ENCODE measurements at regions not wholly inside any gene's neighbourhood (a gene's known extent, or its start where the extent isn't known, plus 50 kb on each side); places are given as distances from the start of the nearest gene placed in this dataset.

GRCh38 chr10:30154126-30154525, 94.7 kb upstream of the JCAD start:
- no peak for DNase-seq
- H3K27ac ChIP-seq (ENCODE audit: low read depth, low read length), result no peak overlapping the region
- no peak overlapping the region for H4K12ac ChIP-seq (ENCODE audit: low read depth, low read length)
- H3K14ac ChIP-seq (ENCODE audit: low read length), result no peak overlapping the region
- H2BK12ac ChIP-seq (ENCODE audit: low read length), result no peak overlapping the region
- H3K4ac ChIP-seq (ENCODE audit: low read depth, low read length), result no peak overlapping the region
- H3K4me3 ChIP-seq (ENCODE audit: low read depth, low read length), result no peak overlapping the region
- H2BK120ac ChIP-seq (ENCODE audit: insufficient read depth, low read length, poor library complexity), result no peak overlapping the region
- H4K8ac ChIP-seq (ENCODE audit: low read depth, low read length), result no peak overlapping the region
- H3K18ac ChIP-seq (ENCODE audit: low read length), result no peak overlapping the region
- WGBS (ENCODE audit: extremely low coverage, insufficient coverage, insufficient read length), result no CpG with 5 or more reads among the region's 4 CpGs
- H2BK5ac ChIP-seq (ENCODE audit: low read depth, low read length, poor library complexity), result no peak overlapping the region
- no peak overlapping the region for H3K9ac ChIP-seq (ENCODE audit: low read length)
- H3K4me2 ChIP-seq (ENCODE audit: low read length), result no peak overlapping the region
- no peak overlapping the region for H2AFZ ChIP-seq (ENCODE audit: insufficient read depth, low read length, poor library complexity)
- H3K36me3 ChIP-seq (ENCODE audit: control insufficient read depth in 1 of 2, insufficient read depth in 2 of 2, low read length in 2 of 2), result no peaks in the 10 kb centered on the region
- H3K79me2 ChIP-seq (ENCODE audit: control insufficient read depth, insufficient read depth, low read length, poor library complexity), result no peaks in the 10 kb centered on the region
- no peak overlapping the region for H2AK5ac ChIP-seq (ENCODE audit: low read length)
- H3K79me1 ChIP-seq (ENCODE audit: low read length), result no peaks in the 10 kb centered on the region
- peaks cover 5 to 10% of the 10 kb centered on the region in 2 experiments for H3K4me1 ChIP-seq (ENCODE audit: control insufficient read depth in 1 of 2, insufficient read depth in 2 of 2, low read length in 2 of 2)
- no peaks in the 10 kb centered on the region for H3K27me3 ChIP-seq (ENCODE audit: insufficient read depth, low read length)
- H3K9me3 ChIP-seq (ENCODE audit: insufficient read depth, low read depth, low read length), result no peaks in the 10 kb centered on the region
- H3K23ac ChIP-seq (ENCODE audit: low read length), result no peak overlapping the region
- no peak overlapping the region for H4K91ac ChIP-seq (ENCODE audit: low read depth, low read length)

DNA sequence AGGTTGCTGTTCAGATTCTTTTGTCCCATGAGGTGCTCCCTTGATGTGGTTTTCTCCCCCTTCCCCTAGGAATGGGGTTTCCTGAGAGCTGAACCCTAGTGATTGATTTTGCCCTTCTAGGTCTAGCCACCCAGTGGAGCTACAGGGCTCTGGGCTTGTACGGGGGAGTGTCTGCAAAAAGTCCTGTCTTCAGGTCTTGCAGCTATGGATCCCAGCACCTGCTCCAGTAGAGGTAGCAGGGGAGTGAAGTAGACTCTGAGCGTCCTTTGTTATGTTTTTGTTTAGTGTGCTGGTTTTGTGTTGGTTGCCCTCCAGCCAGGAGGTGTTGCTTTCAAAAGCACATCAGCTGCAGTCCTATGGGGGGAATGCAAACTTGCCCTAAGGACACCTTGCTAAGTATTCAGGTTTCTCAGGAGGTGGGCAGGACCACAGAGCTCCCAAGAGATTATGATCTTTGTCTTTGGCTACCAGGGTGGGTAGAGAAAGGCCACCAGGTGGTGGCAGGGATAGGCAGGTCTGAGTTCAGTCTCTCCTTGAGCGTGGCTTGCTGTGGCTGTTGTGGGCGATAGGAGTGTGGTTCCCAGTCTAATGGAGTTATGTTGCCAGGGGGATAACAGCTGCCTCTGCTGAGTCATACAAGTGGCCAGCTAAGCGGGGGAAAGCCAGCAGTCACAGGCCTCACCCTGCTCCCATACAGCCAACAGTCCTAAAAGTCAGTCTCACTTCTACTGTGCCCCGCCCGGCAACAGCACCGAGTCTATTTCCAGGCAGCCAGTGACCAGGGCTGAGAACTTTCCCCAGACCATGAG, 92.4 kb upstream of the JCAD start:
- no peak overlapping the region for H4K8ac ChIP-seq (ENCODE audit: low read depth, low read length)
- no CpG with 5 or more reads among the region's 8 CpGs for WGBS (ENCODE audit: extremely low coverage, insufficient coverage, insufficient read length)
- H3K9ac ChIP-seq (ENCODE audit: low read length), result no peak overlapping the region
- no peak overlapping the region for H2BK5ac ChIP-seq (ENCODE audit: low read depth, low read length, poor library complexity)
- no peak overlapping the region for H4K12ac ChIP-seq (ENCODE audit: low read depth, low read length)
- H4K91ac ChIP-seq (ENCODE audit: low read depth, low read length), result no peak overlapping the region
- no peak overlapping the region for H2AK5ac ChIP-seq (ENCODE audit: low read length)
- no peak overlapping the region for H2BK120ac ChIP-seq (ENCODE audit: insufficient read depth, low read length, poor library complexity)
- no peaks in the 10 kb centered on the region for H3K79me2 ChIP-seq (ENCODE audit: control insufficient read depth, insufficient read depth, low read length, poor library complexity)
- no peak overlapping the region for H3K23ac ChIP-seq (ENCODE audit: low read length)
- H3K36me3 ChIP-seq (ENCODE audit: control insufficient read depth in 1 of 2, insufficient read depth in 2 of 2, low read length in 2 of 2), result no peaks in the 10 kb centered on the region
- H2AFZ ChIP-seq (ENCODE audit: insufficient read depth, low read length, poor library complexity), result no peak overlapping the region
- H3K4ac ChIP-seq (ENCODE audit: low read depth, low read length), result no peak overlapping the region
- no peak overlapping the region for H3K27ac ChIP-seq (ENCODE audit: low read depth, low read length)
- H3K9me3 ChIP-seq (ENCODE audit: insufficient read depth, low read depth, low read length), result no peaks in the 10 kb centered on the region
- no peaks in the 10 kb centered on the region for H3K27me3 ChIP-seq (ENCODE audit: insufficient read depth, low read length)
- H2BK12ac ChIP-seq (ENCODE audit: low read length), result no peak overlapping the region
- no peak overlapping the region for H3K4me3 ChIP-seq (ENCODE audit: low read depth, low read length)
- no peak overlapping the region for H3K4me2 ChIP-seq (ENCODE audit: low read length)
- H3K14ac ChIP-seq (ENCODE audit: low read length), result no peak overlapping the region
- H3K18ac ChIP-seq (ENCODE audit: low read length), result no peak overlapping the region
- peak; percentile 87 to 90 for DNase-seq
- H3K79me1 ChIP-seq (ENCODE audit: low read length), result no peaks in the 10 kb centered on the region
- H3K4me1 ChIP-seq (ENCODE audit: control insufficient read depth in 1 of 2, insufficient read depth in 2 of 2, low read length in 2 of 2), result peaks cover 5 to 10% of the 10 kb centered on the region in 2 experiments

DNA sequence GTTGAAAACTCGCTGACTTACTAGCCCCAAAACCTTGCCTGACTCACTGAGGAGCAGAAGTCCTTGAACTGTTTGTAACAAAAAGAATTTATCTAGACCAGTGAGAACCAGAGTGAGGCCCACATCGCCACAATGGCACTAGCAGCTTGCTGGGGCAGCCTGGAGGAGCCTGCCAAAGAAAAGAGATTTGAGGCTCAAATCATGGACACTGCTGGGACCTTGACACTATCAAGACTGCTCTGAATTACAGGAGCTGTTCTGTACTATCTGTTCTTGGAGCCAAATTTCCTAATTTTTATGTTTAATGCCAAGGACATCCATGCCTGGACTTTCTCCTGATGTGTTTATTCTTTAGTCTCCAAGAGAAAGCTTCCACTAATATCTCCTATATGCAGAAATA, 82.0 kb upstream of the JCAD start:
- H4K12ac ChIP-seq (ENCODE audit: low read depth, low read length), result no peak overlapping the region
- H3K36me3 ChIP-seq (ENCODE audit: control insufficient read depth in 1 of 2, insufficient read depth in 2 of 2, low read length in 2 of 2), result no peaks in the 10 kb centered on the region
- no peak overlapping the region for H2AFZ ChIP-seq (ENCODE audit: insufficient read depth, low read length, poor library complexity)
- no peak overlapping the region for H3K23ac ChIP-seq (ENCODE audit: low read length)
- no peak overlapping the region for H3K4ac ChIP-seq (ENCODE audit: low read depth, low read length)
- H3K18ac ChIP-seq (ENCODE audit: low read length), result no peak overlapping the region
- H3K4me1 ChIP-seq (ENCODE audit: control insufficient read depth in 1 of 2, insufficient read depth in 2 of 2, low read length in 2 of 2), result no peaks in the 10 kb centered on the region
- H3K4me2 ChIP-seq (ENCODE audit: low read length), result no peak overlapping the region
- no peak overlapping the region for H3K27ac ChIP-seq (ENCODE audit: low read depth, low read length)
- H4K91ac ChIP-seq (ENCODE audit: low read depth, low read length), result no peak overlapping the region
- H2BK120ac ChIP-seq (ENCODE audit: insufficient read depth, low read length, poor library complexity), result no peak overlapping the region
- no peak overlapping the region for H3K4me3 ChIP-seq (ENCODE audit: low read depth, low read length)
- H3K9ac ChIP-seq (ENCODE audit: low read length), result no peak overlapping the region
- H2BK12ac ChIP-seq (ENCODE audit: low read length), result no peak overlapping the region
- H3K79me1 ChIP-seq (ENCODE audit: low read length), result no peaks in the 10 kb centered on the region
- DNase-seq, result no peak
- peaks cover 1% of the 10 kb centered on the region for H3K9me3 ChIP-seq (ENCODE audit: insufficient read depth, low read depth, low read length)
- H2BK5ac ChIP-seq (ENCODE audit: low read depth, low read length, poor library complexity), result no peak overlapping the region
- H3K79me2 ChIP-seq (ENCODE audit: control insufficient read depth, insufficient read depth, low read length, poor library complexity), result no peaks in the 10 kb centered on the region
- no CpG with 5 or more reads among the region's 2 CpGs for WGBS (ENCODE audit: extremely low coverage, insufficient coverage, insufficient read length)
- H3K14ac ChIP-seq (ENCODE audit: low read length), result no peak overlapping the region
- no peak overlapping the region for H4K8ac ChIP-seq (ENCODE audit: low read depth, low read length)
- no peaks in the 10 kb centered on the region for H3K27me3 ChIP-seq (ENCODE audit: insufficient read depth, low read length)
- H2AK5ac ChIP-seq (ENCODE audit: low read length), result no peak overlapping the region

GRCh38 chr10:30134171-30134945, 75.0 kb upstream of the JCAD start:
- H3K9ac ChIP-seq (ENCODE audit: low read length), result no peak overlapping the region
- H2AK5ac ChIP-seq (ENCODE audit: low read length), result no peak overlapping the region
- no peaks in the 10 kb centered on the region for H3K36me3 ChIP-seq (ENCODE audit: control insufficient read depth in 1 of 2, insufficient read depth in 2 of 2, low read length in 2 of 2)
- H2BK12ac ChIP-seq (ENCODE audit: low read length), result no peak overlapping the region
- H3K4ac ChIP-seq (ENCODE audit: low read depth, low read length), result no peak overlapping the region
- whole genome bisulfite sequencing (ENCODE audit: extremely low coverage, insufficient coverage, insufficient read length), result no CpG with 5 or more reads among the region's 11 CpGs
- no peaks in the 10 kb centered on the region for H3K27me3 ChIP-seq (ENCODE audit: insufficient read depth, low read length)
- H3K79me2 ChIP-seq (ENCODE audit: control insufficient read depth, insufficient read depth, low read length, poor library complexity), result no peaks in the 10 kb centered on the region
- H2AFZ ChIP-seq (ENCODE audit: insufficient read depth, low read length, poor library complexity), result no peak overlapping the region
- no peak overlapping the region for H3K18ac ChIP-seq (ENCODE audit: low read length)
- no peak overlapping the region for H3K27ac ChIP-seq (ENCODE audit: low read depth, low read length)
- no peaks in the 10 kb centered on the region for H3K79me1 ChIP-seq (ENCODE audit: low read length)
- DNase-seq, result no peak
- no peak overlapping the region for H2BK120ac ChIP-seq (ENCODE audit: insufficient read depth, low read length, poor library complexity)
- no peak overlapping the region for H3K14ac ChIP-seq (ENCODE audit: low read length)
- no peak overlapping the region for H4K12ac ChIP-seq (ENCODE audit: low read depth, low read length)
- H3K4me1 ChIP-seq (ENCODE audit: control insufficient read depth in 1 of 2, insufficient read depth in 2 of 2, low read length in 2 of 2), result peaks cover 5% of the 10 kb centered on the region in 2 experiments
- no peaks in the 10 kb centered on the region for H3K9me3 ChIP-seq (ENCODE audit: insufficient read depth, low read depth, low read length)
- H3K4me2 ChIP-seq (ENCODE audit: low read length), result no peak overlapping the region
- H4K91ac ChIP-seq (ENCODE audit: low read depth, low read length), result no peak overlapping the region
- peak overlapping the region; percentile 16 for H4K8ac ChIP-seq (ENCODE audit: low read depth, low read length)
- H3K23ac ChIP-seq (ENCODE audit: low read length), result no peak overlapping the region
- no peak overlapping the region for H3K4me3 ChIP-seq (ENCODE audit: low read depth, low read length)
- no peak overlapping the region for H2BK5ac ChIP-seq (ENCODE audit: low read depth, low read length, poor library complexity)
